GM11168 (cell line): ENCODE measurements at regions not wholly inside any gene's neighbourhood (a gene's known extent, or its start where the extent isn't known, plus 50 kb on each side); places are given as distances from the start of the nearest gene placed in this dataset.

Experiments used
- in situ Hi-C: fragments of 300-500 bp; cut with MboI; formaldehyde crosslinking; loops from one replicate; pipeline ENCODE4 v1.12.0; 2022; ENCODE audit warnings: low sequenced_read_pairs; ENCODE audit not compliant: unreplicated experiment

GRCh38 chr17:74052993-74053711, 150.3 kb upstream of the RPL38 start:
- in situ Hi-C loops = no loop called here

GRCh38 chr17:74053712-74054078, 149.8 kb upstream of the RPL38 start:
- in situ Hi-C loops = no loop called here

DNA sequence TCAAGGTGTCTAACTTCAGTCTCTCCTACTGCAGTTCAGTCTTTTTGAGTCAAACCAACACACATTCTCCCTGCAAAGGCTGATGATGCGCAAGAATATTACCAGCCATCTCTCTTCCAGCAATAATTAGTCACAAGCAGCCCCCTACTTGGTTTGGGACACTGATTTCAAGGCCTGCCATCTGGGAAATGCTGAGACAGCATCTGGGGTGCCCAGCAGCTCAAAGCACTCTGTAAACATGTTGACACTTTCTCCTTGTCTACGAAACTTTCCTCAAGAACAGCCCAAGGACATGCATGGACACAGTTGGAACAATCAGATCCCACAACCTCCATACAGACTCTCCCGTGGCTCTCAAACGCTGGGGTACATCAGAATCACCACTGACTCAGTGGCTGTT, 149.2 kb upstream of the RPL38 start:
- in situ Hi-C loops = no loop called here

DNA sequence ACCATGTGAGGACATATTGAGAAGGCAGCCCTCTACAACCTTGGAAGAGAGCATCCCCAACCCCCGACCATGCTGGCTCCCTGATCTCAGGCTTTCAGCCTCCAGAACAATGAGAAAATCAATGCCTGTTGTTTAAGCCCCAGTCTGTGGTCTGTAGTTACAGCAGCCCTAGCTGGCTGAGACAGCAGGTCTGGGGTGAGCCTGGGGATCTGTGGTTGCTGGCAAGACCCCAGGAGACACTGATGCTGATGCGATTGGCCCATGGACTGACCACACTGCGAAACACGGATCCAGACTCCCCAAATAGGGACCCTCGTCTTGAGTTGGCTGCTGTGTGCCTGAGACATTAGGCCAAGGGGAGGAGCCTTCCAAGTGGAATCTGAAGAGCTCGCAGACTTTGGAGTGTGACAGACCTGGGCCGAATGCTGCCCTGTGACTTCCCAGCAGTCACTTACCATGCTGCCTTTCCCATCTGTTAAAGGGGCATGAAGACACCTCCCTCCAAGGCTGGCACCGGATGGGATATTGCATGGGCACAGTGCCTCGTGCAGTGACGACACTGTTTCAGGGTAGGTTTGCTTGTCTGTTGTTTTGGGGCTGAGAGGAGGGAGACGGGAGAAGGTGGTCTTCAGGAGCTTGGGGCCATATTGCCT, 147.8 kb upstream of the RPL38 start:
- in situ Hi-C loops = no loop called here

DNA sequence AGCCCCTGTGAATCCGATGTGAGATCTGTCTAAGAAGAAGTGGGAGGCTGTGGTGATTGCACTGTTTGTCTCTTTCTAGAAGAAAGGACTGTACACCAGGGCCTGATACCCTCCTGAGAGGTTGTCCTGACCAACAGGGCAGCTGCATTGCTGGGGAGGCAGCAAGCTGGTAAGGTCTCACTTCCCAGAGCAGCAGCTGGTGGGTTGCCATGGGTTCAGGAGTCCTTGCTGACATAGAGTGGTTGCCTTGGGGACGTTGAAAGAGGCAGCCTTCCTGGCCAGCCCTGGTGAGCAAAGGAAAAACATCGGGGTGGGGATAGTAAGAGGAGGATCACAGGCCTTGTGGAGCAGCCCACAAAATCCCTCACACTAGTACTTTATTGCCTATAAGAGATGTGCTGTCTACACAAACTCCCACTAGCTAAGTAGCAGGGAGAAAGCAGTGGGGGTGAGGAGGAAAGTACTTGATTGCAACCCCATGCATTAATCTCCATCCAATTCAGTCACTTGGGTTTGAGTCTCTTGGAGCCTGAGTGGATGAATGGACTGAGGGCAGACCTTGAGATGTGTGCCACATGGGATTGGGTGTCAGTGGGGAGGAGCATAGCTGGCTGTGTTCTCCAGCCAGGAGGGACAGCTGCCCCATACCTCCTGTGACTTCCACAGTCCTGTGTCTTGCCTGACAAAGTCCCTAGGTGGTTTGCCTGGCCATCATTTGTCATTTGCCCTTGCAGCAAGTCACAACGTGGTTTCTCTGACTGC, 143.8 kb upstream of the RPL38 start:
- in situ Hi-C loops = no loop called here

DNA sequence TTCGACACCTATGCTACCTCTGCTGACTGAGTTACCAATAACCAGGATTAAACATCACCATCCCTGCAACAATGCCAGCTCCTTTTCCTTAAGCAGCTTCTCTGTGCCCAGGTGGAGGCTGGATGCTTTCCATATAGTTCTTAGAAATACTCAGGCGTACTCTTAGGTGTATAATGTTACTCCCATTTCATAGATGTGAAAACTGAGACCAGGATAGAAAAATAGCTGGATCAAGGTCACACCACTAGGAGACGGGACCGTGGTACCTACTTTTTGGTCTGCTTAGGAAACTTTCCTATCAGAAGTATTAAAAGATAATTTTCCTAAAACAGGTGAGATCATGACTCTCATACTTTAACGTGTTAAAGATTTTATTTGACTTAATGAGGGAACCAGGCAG, 141.7 kb upstream of the RPL38 start:
- in situ Hi-C loops = no loop called here

GRCh38 chr17:74062234-74062633, 141.2 kb upstream of the RPL38 start:
- in situ Hi-C loops = no loop called here

DNA sequence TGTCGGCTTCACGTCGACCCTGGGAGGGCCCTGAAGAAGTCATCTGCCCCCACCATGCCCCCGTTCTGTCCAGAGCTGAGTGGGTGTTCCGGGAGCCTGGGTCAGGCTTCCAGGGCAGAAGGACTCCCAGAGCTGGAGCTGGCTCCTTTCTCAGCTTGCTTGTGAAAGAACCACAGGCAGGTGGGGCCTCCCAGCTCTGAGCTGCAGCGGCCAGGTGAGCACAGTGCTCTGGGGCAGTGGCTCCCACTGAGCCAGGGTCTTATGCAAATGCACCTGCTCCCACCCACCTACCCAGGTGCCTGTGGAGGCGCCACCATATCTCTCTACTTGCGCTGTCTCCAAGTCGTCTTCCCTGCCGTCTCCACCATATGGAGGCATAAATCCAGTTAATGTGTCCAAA, 140.0 kb upstream of the RPL38 start:
- in situ Hi-C loops = no loop called here

DNA sequence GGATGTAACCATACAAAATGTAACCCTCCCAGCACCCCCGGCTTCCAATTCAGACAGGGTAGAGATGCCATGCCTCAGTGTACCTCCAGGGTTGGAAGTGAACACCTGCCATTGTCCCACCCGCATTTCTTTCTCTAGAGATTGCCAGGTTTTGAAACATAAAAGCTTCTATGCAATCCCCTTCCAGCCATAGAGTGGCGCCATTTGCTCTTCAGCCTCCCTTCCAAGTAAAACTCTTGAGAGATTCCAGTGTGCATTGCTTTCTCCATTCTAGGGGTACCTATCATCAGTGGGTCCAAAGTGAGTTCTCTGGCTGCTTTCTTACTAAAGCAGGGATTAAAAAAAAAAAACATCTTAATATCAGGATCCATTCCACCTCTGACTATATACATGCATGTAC, 133.1 kb upstream of the RPL38 start:
- in situ Hi-C loops = no loop called here

DNA sequence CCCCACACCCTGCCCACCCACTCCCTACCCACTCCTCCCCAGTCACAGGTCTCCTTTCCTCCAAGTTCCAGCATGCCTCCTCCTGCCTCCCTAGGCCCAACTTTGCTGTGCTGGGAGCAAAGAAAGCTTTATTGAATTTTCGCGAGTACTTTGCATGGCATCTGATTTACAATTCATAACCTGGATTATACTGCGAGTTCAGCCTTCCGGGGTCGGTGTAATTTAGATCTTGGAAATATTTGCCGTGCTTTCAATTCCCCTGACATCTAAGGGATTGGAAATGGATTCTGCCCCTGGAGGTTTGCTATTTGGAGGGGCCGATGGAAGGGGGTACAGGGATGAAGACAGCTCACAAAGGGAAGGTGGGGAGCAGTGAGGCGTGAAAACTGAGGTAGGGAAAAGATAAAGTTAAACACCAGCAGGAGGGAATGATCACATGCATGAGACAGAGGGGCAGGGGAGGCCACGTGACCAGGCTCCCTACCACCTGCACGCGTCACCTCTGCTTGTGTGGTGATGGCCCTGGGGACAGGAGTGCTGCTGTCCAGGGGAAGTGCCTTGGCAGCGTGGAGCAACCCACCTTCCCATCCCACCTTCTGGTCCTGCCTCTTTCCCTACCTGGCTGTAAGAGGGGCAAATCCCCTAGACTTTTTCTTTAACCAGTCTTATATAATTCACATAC, 132.3 kb upstream of the RPL38 start:
- in situ Hi-C loops = no loop called here

GRCh38 chr17:74072340-74072739, 131.1 kb upstream of the RPL38 start:
- in situ Hi-C loops = no loop called here

- in situ Hi-C loops = no loop called here
These were observed 127.0 kb upstream of the RPL38 start for GRCh38 chr17:74076446-74076845.

- in situ Hi-C loops = no loop called here
These were observed 126.2 kb upstream of the RPL38 start for GRCh38 chr17:74077231-74077630.

DNA sequence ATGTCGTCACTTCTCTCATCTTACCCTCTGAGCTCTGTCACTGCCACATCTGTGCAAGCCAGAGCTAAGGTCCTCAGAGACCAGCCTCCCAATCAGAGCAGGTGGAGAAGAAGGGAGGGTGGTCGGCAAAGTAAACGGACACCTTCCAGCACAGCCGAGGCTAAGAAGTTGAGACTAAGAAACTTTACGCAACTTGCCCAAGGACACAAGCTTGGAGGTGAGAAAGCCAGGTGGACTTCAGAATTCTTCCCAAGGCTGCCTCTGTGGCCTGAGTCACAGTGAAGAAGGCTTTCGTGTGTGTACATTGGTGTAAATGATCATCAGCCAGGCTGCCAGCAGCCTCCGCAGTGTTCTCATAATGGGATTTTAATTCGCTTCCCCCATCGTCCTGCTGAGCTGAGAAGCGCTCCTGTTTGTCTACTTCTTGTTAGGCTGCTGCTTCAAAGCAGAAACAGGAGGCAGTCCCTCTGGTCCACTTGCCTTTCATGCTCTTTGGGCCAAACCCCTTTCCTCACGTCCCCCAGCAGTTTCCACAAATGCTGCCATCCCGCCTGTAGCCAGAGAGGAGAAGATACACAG, 125.0 kb upstream of the RPL38 start:
- in situ Hi-C loops = no loop called here

DNA sequence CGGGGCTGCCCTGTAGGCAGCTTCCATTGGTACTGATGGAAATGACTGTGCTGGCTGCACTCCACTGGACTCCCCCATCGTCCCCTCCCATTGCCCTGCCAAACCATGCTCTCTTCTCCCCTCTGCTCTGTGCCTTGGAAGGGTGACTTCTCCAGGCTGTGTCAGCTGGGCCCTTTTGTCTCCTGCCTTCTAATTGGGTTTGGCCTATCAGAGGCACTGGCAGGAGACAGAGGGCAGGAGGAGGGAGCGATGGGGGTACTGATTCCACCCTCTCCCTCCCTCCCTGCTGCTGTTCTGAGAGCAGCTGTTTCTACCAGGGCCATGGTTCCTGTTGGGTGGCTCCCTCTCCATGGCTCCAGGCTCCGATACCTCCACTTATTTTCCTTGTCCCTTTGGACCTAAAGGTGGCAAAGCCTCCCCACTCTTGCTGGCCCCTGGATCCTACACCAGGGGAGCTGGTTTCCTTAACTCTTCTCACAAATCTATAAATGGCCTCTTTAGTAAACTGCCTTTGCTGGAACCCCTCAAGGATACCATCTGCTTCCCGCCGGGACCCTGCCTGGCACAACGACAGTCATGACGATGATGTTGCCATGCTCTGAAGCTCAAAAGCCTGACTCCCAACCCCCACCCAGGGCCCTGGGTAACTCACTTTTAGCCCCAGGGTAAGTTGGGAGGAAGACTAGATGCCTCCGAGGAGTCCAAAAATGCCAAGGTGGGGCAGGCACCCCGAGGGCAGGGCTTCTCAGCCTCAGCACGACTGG, 123.8 kb upstream of the RPL38 start:
- in situ Hi-C loops = no loop called here

GRCh38 chr17:74080656-74081582, 122.6 kb upstream of the RPL38 start:
- in situ Hi-C loops = no loop called here

DNA sequence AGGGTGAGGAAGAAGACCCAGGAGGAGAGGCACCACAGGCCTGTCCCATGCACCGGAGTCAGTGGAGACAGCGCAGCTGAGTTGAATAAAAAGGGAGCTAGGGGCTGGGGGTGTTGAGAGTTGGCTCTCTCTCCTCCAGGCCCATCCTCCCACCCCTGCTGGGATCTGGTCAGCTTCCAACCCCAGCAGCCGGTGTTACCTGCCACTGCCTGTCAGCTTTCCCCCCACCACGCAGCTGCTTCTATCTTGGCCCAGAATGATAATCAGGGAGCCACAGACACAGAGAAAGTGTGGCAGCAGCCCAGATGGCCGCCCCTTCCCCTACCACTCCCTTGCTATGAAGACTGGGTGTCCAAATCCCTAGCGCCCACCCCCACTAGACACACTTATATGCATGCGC, 120.6 kb upstream of the RPL38 start:
- in situ Hi-C loops = no loop called here

DNA sequence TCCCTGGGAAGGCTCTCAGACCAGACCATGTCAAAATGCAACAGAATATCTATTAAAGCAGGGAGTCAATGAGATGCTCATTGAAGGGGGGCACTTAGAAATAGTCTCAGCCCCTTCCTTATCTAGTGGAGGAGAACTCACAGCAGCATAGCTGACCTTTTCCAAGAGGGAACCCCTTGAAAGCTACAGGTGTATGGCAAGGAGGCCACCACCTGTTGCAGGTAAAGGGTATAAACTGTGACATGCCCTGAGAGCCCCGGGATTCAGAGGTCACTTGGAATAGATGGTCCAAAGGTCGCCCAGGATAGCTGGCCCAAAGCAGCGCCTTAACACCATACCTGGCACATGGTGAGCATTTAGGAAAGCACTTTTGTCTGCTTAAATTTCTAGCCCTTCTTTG, 120.2 kb upstream of the RPL38 start:
- in situ Hi-C loops = no loop called here

- in situ Hi-C loops = no loop called here
These were observed 118.0 kb upstream of the RPL38 start for GRCh38 chr17:74085434-74085833.
